ENCODE measurements at regions not wholly inside any gene's neighbourhood (a gene's known extent, or its start where the extent isn't known, plus 50 kb on each side); places are given as distances from the start of the nearest gene placed in this dataset.

GRCh38 chr4:107270614-107271013 lies 234.5 kb upstream of the DKK2 start:
- H3K4me1 Mint-ChIP-seq = no peaks in the 10 kb centered on the region
- no peak overlapping the region for H3K4me3 ChIP-seq (ENCODE audit: low read length)
- H3K27ac ChIP-seq (ENCODE audit: low read depth, low read length) = no peak overlapping the region
- no peaks in the 10 kb centered on the region for H3K9me3 ChIP-seq (ENCODE audit: control insufficient read depth, low read length)
- no peaks in the 10 kb centered on the region for H3K9me3 Mint-ChIP-seq
- WGBS, 2 experiments (ENCODE audit: insufficient coverage in 1 of 2, insufficient read length in 1 of 2) = 96 to 100% methylated on average over 2 to 3 of the region's 3 CpGs
- no peak overlapping the region for H3K27ac Mint-ChIP-seq
- no peak for DNase-seq
- H3K36me3 ChIP-seq (ENCODE audit: control insufficient read depth, insufficient read depth, low read length) = no peaks in the 10 kb centered on the region
- TF ChIP-seq, protein P1, sequence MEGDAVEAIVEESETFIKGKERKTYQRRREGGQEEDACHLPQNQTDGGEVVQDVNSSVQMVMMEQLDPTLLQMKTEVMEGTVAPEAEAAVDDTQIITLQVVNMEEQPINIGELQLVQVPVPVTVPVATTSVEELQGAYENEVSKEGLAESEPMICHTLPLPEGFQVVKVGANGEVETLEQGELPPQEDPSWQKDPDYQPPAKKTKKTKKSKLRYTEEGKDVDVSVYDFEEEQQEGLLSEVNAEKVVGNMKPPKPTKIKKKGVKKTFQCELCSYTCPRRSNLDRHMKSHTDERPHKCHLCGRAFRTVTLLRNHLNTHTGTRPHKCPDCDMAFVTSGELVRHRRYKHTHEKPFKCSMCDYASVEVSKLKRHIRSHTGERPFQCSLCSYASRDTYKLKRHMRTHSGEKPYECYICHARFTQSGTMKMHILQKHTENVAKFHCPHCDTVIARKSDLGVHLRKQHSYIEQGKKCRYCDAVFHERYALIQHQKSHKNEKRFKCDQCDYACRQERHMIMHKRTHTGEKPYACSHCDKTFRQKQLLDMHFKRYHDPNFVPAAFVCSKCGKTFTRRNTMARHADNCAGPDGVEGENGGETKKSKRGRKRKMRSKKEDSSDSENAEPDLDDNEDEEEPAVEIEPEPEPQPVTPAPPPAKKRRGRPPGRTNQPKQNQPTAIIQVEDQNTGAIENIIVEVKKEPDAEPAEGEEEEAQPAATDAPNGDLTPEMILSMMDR (conservative IDR thresholded peaks at IDR 0.05) = no peak
- H3K4me1 ChIP-seq (ENCODE audit: control insufficient read depth, insufficient read depth, low read length) = no peaks in the 10 kb centered on the region
- no peaks in the 10 kb centered on the region for H3K27me3 ChIP-seq (ENCODE audit: control insufficient read depth, insufficient read depth, low read length, poor library complexity, severe bottlenecking)
- H3K9ac ChIP-seq (ENCODE audit: extremely low read depth, low read length, poor library complexity, severe bottlenecking) = no peak overlapping the region
- H3K4me3 Mint-ChIP-seq = no peak overlapping the region
- H3K36me3 Mint-ChIP-seq (ENCODE audit: low read depth) = no peaks in the 10 kb centered on the region
- H3K27me3 Mint-ChIP-seq (ENCODE audit: insufficient read depth) = no peaks in the 10 kb centered on the region

- Mint-ChIP-seq H3K9me3 (no peaks in the 10 kb centered on the region), H3K36me3 (ENCODE audit: low read depth) (no peaks in the 10 kb centered on the region), H3K27ac (no peak overlapping the region), H3K4me3 (no peak overlapping the region), H3K27me3 (ENCODE audit: insufficient read depth) (no peaks in the 10 kb centered on the region), H3K4me1 (no peaks in the 10 kb centered on the region)
- Histone ChIP-seq H3K27ac (ENCODE audit: low read depth, low read length) (no peak overlapping the region), H3K9ac (ENCODE audit: extremely low read depth, low read length, poor library complexity, severe bottlenecking) (no peak overlapping the region), H3K9me3 (ENCODE audit: control insufficient read depth, low read length) (no peaks in the 10 kb centered on the region), H3K4me1 (ENCODE audit: control insufficient read depth, insufficient read depth, low read length) (no peaks in the 10 kb centered on the region), H3K4me3 (ENCODE audit: low read length) (no peak overlapping the region), H3K27me3 (ENCODE audit: control insufficient read depth, insufficient read depth, low read length, poor library complexity, severe bottlenecking) (no peaks in the 10 kb centered on the region), H3K36me3 (ENCODE audit: control insufficient read depth, insufficient read depth, low read length) (no peaks in the 10 kb centered on the region)
- TF ChIP-seq, protein P1 (conservative IDR thresholded peaks at IDR 0.05) = no peak
- 80 to 97% methylated on average over 2 of the region's 2 CpGs for WGBS, 2 experiments (ENCODE audit: insufficient coverage in 1 of 2, insufficient read length in 1 of 2)
- DNase-seq = no peak
Observed at GRCh38 chr4:107269175-107269574, 233.1 kb upstream of the DKK2 start.

GRCh38 chr4:107265859-107266258 lies 229.7 kb upstream of the DKK2 start:
- H3K36me3 ChIP-seq (ENCODE audit: control insufficient read depth, insufficient read depth, low read length) = no peaks in the 10 kb centered on the region
- no peaks in the 10 kb centered on the region for H3K36me3 Mint-ChIP-seq (ENCODE audit: low read depth)
- no peak overlapping the region for H3K4me3 ChIP-seq (ENCODE audit: low read length)
- H3K9me3 Mint-ChIP-seq = no peaks in the 10 kb centered on the region
- no peak overlapping the region for H3K9ac ChIP-seq (ENCODE audit: extremely low read depth, low read length, poor library complexity, severe bottlenecking)
- H3K27me3 ChIP-seq (ENCODE audit: control insufficient read depth, insufficient read depth, low read length, poor library complexity, severe bottlenecking) = no peaks in the 10 kb centered on the region
- H3K4me3 Mint-ChIP-seq = no peak overlapping the region
- no peaks in the 10 kb centered on the region for H3K4me1 Mint-ChIP-seq
- TF ChIP-seq, protein P1 (conservative IDR thresholded peaks at IDR 0.05) = no peak
- no peaks in the 10 kb centered on the region for H3K4me1 ChIP-seq (ENCODE audit: control insufficient read depth, insufficient read depth, low read length)
- WGBS, 2 experiments (ENCODE audit: insufficient coverage in 1 of 2, insufficient read length in 1 of 2) = 90 to 96% methylated on average over 5 to 6 of the region's 6 CpGs
- no peak for DNase-seq
- no peaks in the 10 kb centered on the region for H3K9me3 ChIP-seq (ENCODE audit: control insufficient read depth, low read length)
- no peak overlapping the region for H3K27ac Mint-ChIP-seq
- no peak overlapping the region for H3K27ac ChIP-seq (ENCODE audit: low read depth, low read length)
- H3K27me3 Mint-ChIP-seq (ENCODE audit: insufficient read depth) = no peaks in the 10 kb centered on the region

All from endodermal cell (in vitro differentiated cells).